Activated CD4-positive, alpha-beta T cell treated with anti-CD3 and anti-CD28 coated beads, Interleukin-2, Interleukin-4, amounts not matched to agents 100 ng/mL and 50 ng/mL, durations not matched to agents 16 hours and 8 hours (primary cell): ENCODE measurements at regions not wholly inside any gene's neighbourhood (a gene's known extent, or its start where the extent isn't known, plus 50 kb on each side); places are given as distances from the start of the nearest gene placed in this dataset.

ENCODE experiments used
- DNase-seq: peaks from one replicate; pipeline ENCODE4 v3.0.0-alpha.2; 2020; ENCODE audit warnings: low spot score

GRCh38 chr14:36083317-36083716 is 93.2 kb downstream of the PTCSC3 start:
- DNase-seq = no peak

- DNase-seq = no peak
Observed at GRCh38 chr14:36078080-36078479, 98.4 kb downstream of the PTCSC3 start.

- no peak for DNase-seq
Observed at GRCh38 chr14:36076197-36076596, 100.3 kb downstream of the PTCSC3 start.

DNA sequence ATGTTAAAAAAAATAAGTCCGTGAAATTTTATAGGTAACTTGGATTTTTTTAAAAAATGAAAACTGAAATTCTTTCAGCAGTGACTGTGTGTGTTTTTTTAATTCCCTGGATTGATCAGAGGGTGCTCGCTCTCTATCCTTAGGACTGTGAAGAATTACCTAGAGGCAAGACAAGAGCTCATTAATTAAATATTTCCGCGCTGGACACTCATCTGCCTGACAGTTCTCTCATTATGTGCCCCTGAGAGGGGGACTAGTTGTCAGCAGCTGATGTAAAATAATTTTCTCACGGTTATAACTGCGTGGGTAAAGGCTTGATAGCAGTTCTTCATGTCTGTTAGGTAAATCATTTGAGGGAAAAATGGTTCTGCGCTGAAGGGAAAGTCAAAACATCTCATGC is 101.3 kb downstream of the PTCSC3 start:
- DNase-seq = no peak

- no peak for DNase-seq
Observed at GRCh38 chr14:36070720-36071043, 105.8 kb downstream of the PTCSC3 start.

GRCh38 chr14:36070031-36070719 is 106.3 kb downstream of the PTCSC3 start:
- DNase-seq = peak; percentile 55

DNA sequence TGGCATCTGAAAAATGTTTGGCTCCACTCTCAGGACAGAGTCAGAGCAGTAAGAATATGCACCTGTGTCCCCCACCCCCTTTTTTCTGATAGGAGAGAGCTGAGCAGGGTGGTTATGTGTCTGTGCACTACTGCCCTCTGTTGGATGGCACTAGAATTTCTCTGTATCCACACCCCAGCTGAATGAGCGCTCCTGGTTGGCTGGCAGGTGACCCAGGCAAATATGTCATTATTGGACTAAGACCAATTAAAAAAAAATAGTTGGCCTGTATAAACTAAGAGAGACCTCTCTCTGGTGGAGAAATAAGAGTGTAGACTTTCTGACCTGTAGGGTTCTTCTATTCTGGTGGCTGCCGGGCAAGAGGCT is 107.0 kb downstream of the PTCSC3 start:
- peak; percentile 61 for DNase-seq

DNA sequence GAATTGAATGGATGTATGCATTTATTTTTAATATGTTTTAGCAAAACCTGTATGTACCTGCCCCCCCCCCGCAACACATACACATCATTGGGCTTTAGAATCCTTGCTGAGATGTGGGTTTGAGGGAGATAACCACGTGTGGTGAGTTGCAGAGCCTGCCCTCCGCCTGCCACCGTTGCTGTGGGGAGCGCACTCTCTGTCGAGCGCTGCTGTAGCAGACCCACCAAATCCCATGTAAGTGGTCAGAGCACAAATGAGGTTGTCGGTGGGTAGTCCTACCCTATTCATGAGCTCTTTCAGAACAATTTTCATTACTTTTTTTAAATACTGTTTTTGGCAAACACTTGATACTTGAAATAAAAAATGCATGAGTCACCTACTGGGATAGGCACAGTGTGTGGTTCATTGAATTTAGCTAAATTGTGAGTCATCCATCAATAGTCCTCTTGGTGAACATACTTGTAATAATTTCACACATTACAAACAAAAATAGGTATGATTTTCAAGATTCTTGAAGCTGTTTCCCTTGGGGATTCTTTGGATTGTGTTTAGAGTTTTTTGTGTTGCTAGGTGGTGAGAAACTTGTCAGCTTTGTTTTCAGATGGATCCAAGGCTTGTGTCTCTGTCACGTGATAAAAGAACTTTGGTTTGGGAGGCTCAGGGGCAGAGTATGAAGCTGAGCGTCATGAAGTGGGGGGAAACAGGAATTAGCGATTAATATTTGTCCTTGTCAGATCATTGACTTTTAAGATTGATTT is 107.6 kb downstream of the PTCSC3 start:
- DNase-seq = no peak

GRCh38 chr14:36067428-36068187 is 108.9 kb downstream of the PTCSC3 start:
- DNase-seq = no peak

DNA sequence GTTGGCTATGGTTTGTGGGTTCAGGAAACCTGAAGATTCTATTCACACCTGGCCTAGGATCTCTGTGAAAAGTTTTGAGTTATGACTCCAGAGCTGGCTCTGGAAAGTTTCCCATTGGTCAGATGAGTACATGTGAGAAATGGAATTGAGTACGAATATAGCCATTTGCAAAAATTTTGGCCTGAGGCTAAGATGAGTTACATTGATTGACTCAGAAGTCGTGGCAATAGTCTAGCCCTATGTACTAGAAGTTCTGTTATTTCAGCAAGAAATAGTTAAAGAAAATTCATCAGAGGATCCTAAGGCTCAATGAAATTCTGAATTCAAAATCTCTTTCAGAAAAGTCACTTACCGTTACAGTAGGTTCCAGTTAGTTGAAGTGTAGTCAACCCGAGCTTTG is 109.9 kb downstream of the PTCSC3 start:
- DNase-seq = no peak

DNA sequence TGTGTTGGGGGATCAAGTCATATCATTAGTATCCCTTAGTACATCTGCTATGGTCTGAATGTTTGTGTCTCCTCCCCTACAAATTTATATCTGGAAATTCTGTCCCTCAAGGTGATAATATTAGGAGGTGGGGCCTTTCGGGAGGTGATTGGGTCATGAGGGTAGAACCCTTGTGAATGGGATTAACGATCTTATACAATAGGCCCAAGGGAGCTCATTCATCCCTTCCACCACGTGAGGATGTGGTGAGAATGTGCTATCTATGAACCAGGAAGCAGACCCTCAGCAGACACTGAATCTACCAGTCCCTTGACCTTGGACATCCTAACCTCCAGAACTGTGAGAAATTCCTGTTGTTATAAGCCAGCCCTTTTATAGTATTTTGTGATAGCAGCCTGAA is 110.7 kb downstream of the PTCSC3 start:
- no peak for DNase-seq

DNA sequence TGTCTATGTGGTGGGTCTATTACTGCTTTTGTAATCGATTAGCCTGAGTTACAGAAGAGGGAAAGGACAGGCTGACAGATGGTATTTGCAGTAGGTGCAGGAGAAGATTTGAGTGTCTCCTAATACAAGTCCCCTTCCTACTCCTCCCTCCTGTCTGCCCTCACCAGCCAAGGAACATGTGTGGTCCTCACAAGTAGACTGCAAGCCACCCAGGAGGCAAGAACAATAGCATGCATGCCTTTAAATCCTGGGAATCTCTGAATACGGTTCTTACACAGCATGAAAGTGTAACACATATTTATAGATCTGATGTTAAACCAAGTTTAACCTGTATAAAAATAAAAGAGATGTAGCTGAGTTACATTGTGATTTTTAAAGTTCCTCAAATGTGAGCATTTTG is 117.0 kb downstream of the PTCSC3 start:
- no peak for DNase-seq

GRCh38 chr14:36057452-36058116 is 118.9 kb downstream of the PTCSC3 start:
- no peak for DNase-seq

DNA sequence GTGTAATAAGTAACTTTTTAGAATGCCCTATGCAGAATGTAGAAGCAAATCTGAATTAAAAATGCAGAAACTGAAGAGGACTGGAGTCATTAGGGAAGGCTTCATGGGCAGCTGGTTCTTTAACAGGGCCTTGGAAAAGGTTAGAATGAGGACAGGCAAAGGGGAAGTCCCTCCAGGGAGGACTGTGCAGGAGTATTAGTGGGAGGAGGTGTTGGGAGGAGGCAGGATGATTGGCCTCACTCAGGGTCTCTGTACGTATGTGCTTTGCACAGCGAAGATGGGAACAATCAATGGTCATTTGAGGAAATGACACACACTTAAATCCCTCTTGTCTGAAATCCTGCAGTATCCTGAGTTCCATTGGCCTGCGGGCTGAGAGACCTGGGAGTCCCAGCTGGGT is 119.7 kb downstream of the PTCSC3 start:
- no peak for DNase-seq

GRCh38 chr14:36055681-36056225 is 120.8 kb downstream of the PTCSC3 start:
- DNase-seq = no peak

DNA sequence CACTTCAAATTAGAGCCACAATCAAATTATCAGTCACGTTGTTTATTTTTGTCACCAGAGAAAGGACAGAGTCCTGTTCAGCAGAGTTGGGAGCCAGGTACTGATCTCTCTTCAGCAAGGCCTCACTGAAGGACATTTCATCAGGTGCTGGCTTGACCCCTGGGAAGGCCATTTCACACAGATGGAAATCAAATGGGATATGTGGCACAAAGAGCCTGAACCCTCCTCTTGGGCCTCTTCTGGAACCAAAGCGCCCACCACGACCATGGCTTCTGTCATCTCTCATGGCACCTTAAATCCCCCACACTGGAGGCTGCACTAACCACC is 121.5 kb downstream of the PTCSC3 start:
- DNase-seq = no peak

DNA sequence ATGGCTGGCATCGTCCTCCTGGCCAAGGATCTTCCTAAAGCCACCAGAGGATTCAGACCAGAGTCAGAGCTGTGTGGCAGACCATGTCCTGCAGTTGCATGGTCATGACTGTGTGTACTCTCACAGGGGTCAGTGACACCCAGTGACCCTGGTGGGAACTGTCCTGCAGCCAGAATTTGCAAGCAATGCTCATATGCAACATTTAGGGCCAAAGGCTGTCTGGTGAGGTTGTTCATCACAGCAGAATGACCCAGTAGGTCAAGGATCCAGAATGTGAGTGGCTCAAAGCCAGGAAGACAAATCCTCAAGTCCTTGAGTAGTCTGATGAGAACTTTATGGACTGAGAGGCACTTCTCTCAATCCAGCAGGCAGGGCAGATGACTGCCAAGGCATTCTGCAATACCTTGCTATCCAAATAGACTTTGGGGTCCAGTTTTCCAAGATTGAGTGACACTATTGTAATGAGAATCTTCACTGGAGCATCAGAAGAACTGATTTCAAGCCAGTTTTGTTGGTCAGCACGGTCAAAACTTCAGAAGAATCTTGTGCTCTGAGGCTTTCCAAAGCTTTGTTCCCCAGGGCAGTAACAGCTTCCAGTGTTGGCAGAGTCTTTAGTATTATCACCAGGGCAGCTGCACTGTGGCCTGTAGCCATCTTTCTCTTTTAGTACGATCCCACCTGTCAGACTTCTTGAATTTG is 122.0 kb downstream of the PTCSC3 start:
- no peak for DNase-seq

GRCh38 chr14:36052681-36053080 is 123.8 kb downstream of the PTCSC3 start:
- no peak for DNase-seq

- DNase-seq = no peak
Observed at GRCh38 chr14:36052063-36052462, 124.5 kb downstream of the PTCSC3 start.

GRCh38 chr14:36048667-36049066 is 127.9 kb downstream of the PTCSC3 start:
- no peak for DNase-seq

- DNase-seq = no peak
Observed at GRCh38 chr14:36047912-36048311, 128.6 kb downstream of the PTCSC3 start.

- DNase-seq = no peak
Observed at GRCh38 chr14:36035675-36036074, 140.8 kb downstream of the PTCSC3 start.
